Cardiac fibroblast (primary cell): ENCODE measurements at regions not wholly inside any gene's neighbourhood (a gene's known extent, or its start where the extent isn't known, plus 50 kb on each side); places are given as distances from the start of the nearest gene placed in this dataset.

Source experiments
- DNase-seq, 2 donors: peaks; one replicate each; pipeline versions ENCODE4 v3.0.0 to v3.0.0-alpha.2; 2010; ENCODE audit warnings: low read depth in 2 of 2
- H3K4me3 ChIP-seq, 2 donors: replicated peaks in 1 of 2; 1 replicate in 1 of 2; 2 replicates in 1 of 2; pipeline ENCODE4 v1.5.1; 2011; ENCODE audit warnings: low read depth in 2 of 2, low read length in 2 of 2, mild to moderate bottlenecking in 2 of 2, moderate library complexity in 1 of 2
- CTCF ChIP-seq: IDR thresholded peaks from one replicate; pipeline ENCODE4 v1.5.1; 2011; ENCODE audit warnings: low read depth, mild to moderate bottlenecking, low read length, inconsistent platforms

GRCh38 chr17:34487626-34488025 is 91.8 kb upstream of the TMEM132E start:
- no peak overlapping the region for H3K4me3 ChIP-seq
- no peak for TF ChIP-seq CTCF
- DNase-seq, result no peak

GRCh38 chr17:34486761-34487160 is 92.6 kb upstream of the TMEM132E start:
- no peak overlapping the region for H3K4me3 ChIP-seq
- no peak for TF ChIP-seq CTCF
- no peak for DNase-seq

GRCh38 chr17:34485999-34486398 is 93.4 kb upstream of the TMEM132E start:
- H3K4me3 ChIP-seq, result no peak overlapping the region
- no peak for DNase-seq
- no peak for TF ChIP-seq CTCF

GRCh38 chr17:34484193-34484733 is 95.1 kb upstream of the TMEM132E start:
- no peak overlapping the region for H3K4me3 ChIP-seq
- DNase-seq, result no peak
- no peak for TF ChIP-seq CTCF

GRCh38 chr17:34482730-34483129 is 96.7 kb upstream of the TMEM132E start:
- DNase-seq, result no peak
- no peak overlapping the region for H3K4me3 ChIP-seq
- no peak for TF ChIP-seq CTCF

GRCh38 chr17:34481779-34482178 is 97.6 kb upstream of the TMEM132E start:
- no peak overlapping the region for H3K4me3 ChIP-seq
- no peak for DNase-seq
- no peak for TF ChIP-seq CTCF

- TF ChIP-seq CTCF, result no peak
- DNase-seq, result no peak
- H3K4me3 ChIP-seq, result no peak overlapping the region
These were observed 100.0 kb upstream of the TMEM132E start for GRCh38 chr17:34479371-34479770.
